ENCODE measurements at regions not wholly inside any gene's neighbourhood (a gene's known extent, or its start where the extent isn't known, plus 50 kb on each side); places are given as distances from the start of the nearest gene placed in this dataset.

DNA sequence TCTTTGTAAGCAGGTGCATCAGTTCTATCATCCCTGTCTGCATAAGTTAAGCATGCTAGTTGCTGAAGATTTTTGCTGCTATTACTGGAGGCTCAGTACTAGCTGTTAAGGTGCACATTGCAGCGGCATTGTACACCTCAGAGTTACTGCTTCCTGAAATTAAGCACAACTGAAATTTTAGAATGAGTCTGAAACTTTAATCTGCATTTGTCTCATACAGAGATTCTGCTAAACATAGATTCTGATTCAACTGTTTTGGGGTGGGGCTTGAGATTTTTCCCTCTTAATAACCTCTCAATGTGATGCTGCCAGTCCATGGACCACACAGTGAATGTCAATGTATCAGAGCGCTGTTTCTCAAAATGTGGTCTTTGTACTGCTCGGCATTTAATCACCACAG, 585.7 kb upstream of the GCFC2 start:
- Histone ChIP-seq H3K27ac (no peak overlapping the region), H2AFZ (no peak overlapping the region), H3K9ac (no peak overlapping the region), H3K4me1 (no peaks in the 10 kb centered on the region), H3K36me3 (ENCODE audit: control insufficient read depth, insufficient read depth, low read length) (no peaks in the 10 kb centered on the region), H3K27me3 (ENCODE audit: control insufficient read depth, insufficient read depth, low read length) (no peaks in the 10 kb centered on the region), H3K4me2 (ENCODE audit: low read length) (no peak overlapping the region), H3K9me3 (ENCODE audit: control insufficient read depth, low read length) (no peaks in the 10 kb centered on the region), H3K4me3 (ENCODE audit: low read depth, low read length) (no peak overlapping the region), H3K79me2 (no peaks in the 10 kb centered on the region)
- TF ChIP-seq, protein P1, sequence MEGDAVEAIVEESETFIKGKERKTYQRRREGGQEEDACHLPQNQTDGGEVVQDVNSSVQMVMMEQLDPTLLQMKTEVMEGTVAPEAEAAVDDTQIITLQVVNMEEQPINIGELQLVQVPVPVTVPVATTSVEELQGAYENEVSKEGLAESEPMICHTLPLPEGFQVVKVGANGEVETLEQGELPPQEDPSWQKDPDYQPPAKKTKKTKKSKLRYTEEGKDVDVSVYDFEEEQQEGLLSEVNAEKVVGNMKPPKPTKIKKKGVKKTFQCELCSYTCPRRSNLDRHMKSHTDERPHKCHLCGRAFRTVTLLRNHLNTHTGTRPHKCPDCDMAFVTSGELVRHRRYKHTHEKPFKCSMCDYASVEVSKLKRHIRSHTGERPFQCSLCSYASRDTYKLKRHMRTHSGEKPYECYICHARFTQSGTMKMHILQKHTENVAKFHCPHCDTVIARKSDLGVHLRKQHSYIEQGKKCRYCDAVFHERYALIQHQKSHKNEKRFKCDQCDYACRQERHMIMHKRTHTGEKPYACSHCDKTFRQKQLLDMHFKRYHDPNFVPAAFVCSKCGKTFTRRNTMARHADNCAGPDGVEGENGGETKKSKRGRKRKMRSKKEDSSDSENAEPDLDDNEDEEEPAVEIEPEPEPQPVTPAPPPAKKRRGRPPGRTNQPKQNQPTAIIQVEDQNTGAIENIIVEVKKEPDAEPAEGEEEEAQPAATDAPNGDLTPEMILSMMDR (IDR thresholded peaks at IDR 0.05) = no peak

DNA sequence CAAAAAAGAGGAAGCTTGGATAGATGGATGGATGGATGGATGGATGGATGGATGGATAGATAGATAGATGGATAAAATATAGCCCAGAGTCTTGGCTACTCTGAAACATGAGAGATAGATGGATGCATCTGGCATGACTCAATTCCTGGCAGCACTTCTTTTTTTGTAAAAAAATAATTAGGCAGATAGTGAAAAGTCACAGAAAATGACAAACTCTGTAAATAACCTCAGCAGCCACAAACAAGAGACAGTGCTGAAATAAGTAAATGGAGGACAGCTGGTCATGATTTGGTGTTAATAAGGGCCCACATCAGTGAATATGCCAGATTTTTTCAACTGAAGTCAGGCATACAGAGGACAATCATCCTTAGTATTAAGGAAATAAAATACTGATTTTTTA, 585.0 kb upstream of the GCFC2 start:
- H3K36me3 ChIP-seq (ENCODE audit: control insufficient read depth, insufficient read depth, low read length) = no peaks in the 10 kb centered on the region
- H3K27me3 ChIP-seq (ENCODE audit: control insufficient read depth, insufficient read depth, low read length) = no peaks in the 10 kb centered on the region
- H3K4me3 ChIP-seq (ENCODE audit: low read depth, low read length) = no peak overlapping the region
- no peak overlapping the region for H3K9ac ChIP-seq
- no peaks in the 10 kb centered on the region for H3K79me2 ChIP-seq
- H3K9me3 ChIP-seq (ENCODE audit: control insufficient read depth, low read length) = no peaks in the 10 kb centered on the region
- TF ChIP-seq, protein P1 (IDR thresholded peaks at IDR 0.05) = no peak
- no peak overlapping the region for H2AFZ ChIP-seq
- no peak overlapping the region for H3K4me2 ChIP-seq (ENCODE audit: low read length)
- H3K4me1 ChIP-seq = no peaks in the 10 kb centered on the region
- no peak overlapping the region for H3K27ac ChIP-seq

DNA sequence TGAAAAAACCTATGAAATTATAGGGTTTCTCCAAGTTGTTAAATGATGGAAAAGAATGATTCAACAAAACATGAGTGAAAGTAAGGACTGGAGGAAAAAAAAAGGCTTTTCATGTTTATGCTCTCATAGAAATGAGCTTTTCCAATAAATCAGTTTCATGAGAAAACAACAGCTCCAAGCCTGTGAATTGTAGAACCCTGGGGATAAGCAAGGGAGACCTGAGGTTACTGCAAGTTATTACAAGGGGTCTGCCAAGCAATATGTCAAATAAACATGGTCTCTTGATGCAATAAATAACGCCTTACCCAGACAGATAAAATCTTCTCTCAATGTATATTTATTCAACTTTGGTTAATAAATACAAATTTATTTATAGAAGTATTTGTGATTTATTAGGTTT, 577.9 kb upstream of the GCFC2 start:
- Histone ChIP-seq H3K27ac (no peak overlapping the region), H3K9ac (no peak overlapping the region), H3K79me2 (no peaks in the 10 kb centered on the region), H3K27me3 (ENCODE audit: control insufficient read depth, insufficient read depth, low read length) (no peaks in the 10 kb centered on the region), H2AFZ (no peak overlapping the region), H3K36me3 (ENCODE audit: control insufficient read depth, insufficient read depth, low read length) (no peaks in the 10 kb centered on the region), H3K4me2 (ENCODE audit: low read length) (no peak overlapping the region), H3K4me1 (no peaks in the 10 kb centered on the region), H3K4me3 (ENCODE audit: low read depth, low read length) (no peak overlapping the region), H3K9me3 (ENCODE audit: control insufficient read depth, low read length) (no peaks in the 10 kb centered on the region)
- TF ChIP-seq, protein P1 (IDR thresholded peaks at IDR 0.05) = no peak

DNA sequence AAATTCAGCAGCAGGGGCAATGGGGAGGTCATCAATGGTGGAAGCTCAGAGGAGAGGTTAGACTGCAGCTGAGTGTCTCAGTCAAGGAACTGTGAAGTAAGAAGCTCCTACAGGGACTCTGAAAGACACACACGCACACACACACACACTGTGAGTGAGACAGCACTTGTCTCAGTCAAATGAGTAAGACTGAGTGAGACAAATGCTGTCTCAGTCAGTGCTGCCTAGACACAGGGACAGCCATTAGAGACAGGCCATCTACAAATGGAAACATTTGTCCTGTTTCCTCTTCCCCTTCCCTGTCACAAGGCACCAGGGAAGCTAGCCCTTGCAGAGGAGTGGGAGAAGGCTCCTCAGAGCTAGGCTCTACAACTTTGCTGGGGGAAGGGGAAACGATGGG, 577.4 kb upstream of the GCFC2 start:
- H3K9ac ChIP-seq = no peak overlapping the region
- H3K4me1 ChIP-seq = no peaks in the 10 kb centered on the region
- H3K4me3 ChIP-seq (ENCODE audit: low read depth, low read length) = no peak overlapping the region
- no peak overlapping the region for H3K27ac ChIP-seq
- TF ChIP-seq, protein P1 (IDR thresholded peaks at IDR 0.05) = no peak
- no peaks in the 10 kb centered on the region for H3K27me3 ChIP-seq (ENCODE audit: control insufficient read depth, insufficient read depth, low read length)
- no peaks in the 10 kb centered on the region for H3K79me2 ChIP-seq
- no peaks in the 10 kb centered on the region for H3K9me3 ChIP-seq (ENCODE audit: control insufficient read depth, low read length)
- no peak overlapping the region for H3K4me2 ChIP-seq (ENCODE audit: low read length)
- no peak overlapping the region for H2AFZ ChIP-seq
- no peaks in the 10 kb centered on the region for H3K36me3 ChIP-seq (ENCODE audit: control insufficient read depth, insufficient read depth, low read length)

DNA sequence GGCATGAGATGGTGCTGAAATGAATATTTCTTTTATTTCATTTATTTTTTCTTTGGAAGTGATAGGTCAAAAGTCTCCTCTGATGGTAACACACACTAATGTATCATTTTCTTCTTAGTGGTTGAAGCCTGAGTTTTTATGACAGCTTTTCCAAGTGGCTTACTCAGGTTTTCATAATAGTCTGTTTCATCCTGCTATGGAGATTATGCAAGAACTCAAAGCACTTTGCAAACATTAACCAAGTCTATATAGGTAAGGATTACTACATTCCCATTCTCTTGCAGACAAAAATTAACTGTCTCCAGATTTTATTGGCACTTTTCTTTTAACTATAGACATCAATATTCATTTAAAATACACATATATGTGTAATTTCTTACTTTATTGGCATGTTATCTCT, 572.6 kb upstream of the GCFC2 start:
- H3K4me1 ChIP-seq = no peaks in the 10 kb centered on the region
- no peaks in the 10 kb centered on the region for H3K27me3 ChIP-seq (ENCODE audit: control insufficient read depth, insufficient read depth, low read length)
- H3K4me2 ChIP-seq (ENCODE audit: low read length) = no peak overlapping the region
- no peak overlapping the region for H2AFZ ChIP-seq
- H3K9ac ChIP-seq = no peak overlapping the region
- H3K9me3 ChIP-seq (ENCODE audit: control insufficient read depth, low read length) = no peaks in the 10 kb centered on the region
- H3K27ac ChIP-seq = no peak overlapping the region
- H3K4me3 ChIP-seq (ENCODE audit: low read depth, low read length) = no peak overlapping the region
- H3K79me2 ChIP-seq = no peaks in the 10 kb centered on the region
- TF ChIP-seq, protein P1 (IDR thresholded peaks at IDR 0.05) = no peak
- no peaks in the 10 kb centered on the region for H3K36me3 ChIP-seq (ENCODE audit: control insufficient read depth, insufficient read depth, low read length)
